NCI-H82 treated with DMSO at 0.1 percent for 48 hours (cell line): ENCODE measurements at regions not wholly inside any gene's neighbourhood (a gene's known extent, or its start where the extent isn't known, plus 50 kb on each side); places are given as distances from the start of the nearest gene placed in this dataset.

Experiments used
- DNase-seq: peaks from one replicate; lab custom pipeline; 2025; ENCODE audit not compliant: unreplicated experiment; lab: John Stamatoyannopoulos, UW

- no peak for DNase-seq
These were observed 404.0 kb downstream of the DOK5 start for GRCh38 chr20:54879393-54879792.

- no peak for DNase-seq
These were observed 399.9 kb downstream of the DOK5 start for GRCh38 chr20:54875307-54875706.

GRCh38 chr20:54874718-54875117 is 399.3 kb downstream of the DOK5 start:
- no peak for DNase-seq

GRCh38 chr20:54872440-54872839 is 397.0 kb downstream of the DOK5 start:
- DNase-seq: no peak

- no peak for DNase-seq
These were observed 394.4 kb downstream of the DOK5 start for GRCh38 chr20:54869765-54870164.

- DNase-seq: no peak
These were observed 389.9 kb downstream of the DOK5 start for GRCh38 chr20:54865273-54865672.

GRCh38 chr20:54860716-54861115 is 385.3 kb downstream of the DOK5 start:
- DNase-seq: no peak

- no peak for DNase-seq
These were observed 380.8 kb downstream of the DOK5 start for GRCh38 chr20:54856202-54856601.

- no peak for DNase-seq
These were observed 374.3 kb downstream of the DOK5 start for GRCh38 chr20:54849741-54850140.

GRCh38 chr20:54848984-54849538 is 373.7 kb downstream of the DOK5 start:
- no peak for DNase-seq

GRCh38 chr20:54848262-54848661 is 372.9 kb downstream of the DOK5 start:
- DNase-seq: peak; percentile 21

- no peak for DNase-seq
These were observed 371.6 kb downstream of the DOK5 start for GRCh38 chr20:54846948-54847347.

- no peak for DNase-seq
These were observed 369.0 kb downstream of the DOK5 start for GRCh38 chr20:54844346-54844745.

- DNase-seq: no peak
These were observed 368.5 kb downstream of the DOK5 start for GRCh38 chr20:54843865-54844264.

- no peak for DNase-seq
These were observed 368.0 kb downstream of the DOK5 start for GRCh38 chr20:54843431-54843830.

GRCh38 chr20:54839224-54839623 is 363.8 kb downstream of the DOK5 start:
- DNase-seq: no peak

GRCh38 chr20:54837226-54837625 is 361.8 kb downstream of the DOK5 start:
- no peak for DNase-seq

GRCh38 chr20:54822386-54822785 is 347.0 kb downstream of the DOK5 start:
- DNase-seq: no peak

- DNase-seq: no peak
These were observed 345.0 kb downstream of the DOK5 start for GRCh38 chr20:54820392-54820791.

GRCh38 chr20:54806462-54806861 is 331.1 kb downstream of the DOK5 start:
- no peak for DNase-seq

GRCh38 chr20:54794874-54795273 is 319.5 kb downstream of the DOK5 start:
- no peak for DNase-seq

GRCh38 chr20:54794110-54794509 is 318.7 kb downstream of the DOK5 start:
- no peak for DNase-seq

- DNase-seq: no peak
These were observed 318.0 kb downstream of the DOK5 start for GRCh38 chr20:54793291-54793992.
